ENCODE measurements at regions not wholly inside any gene's neighbourhood (a gene's known extent, or its start where the extent isn't known, plus 50 kb on each side); places are given as distances from the start of the nearest gene placed in this dataset.

GRCh38 chr2:195326537-195326936 is 330.5 kb upstream of the SLC39A10 start:
- TF ChIP-seq CTCF (IDR thresholded peaks at IDR 0.05; ENCODE audit: poor library complexity), result no peak
- no peak for TF ChIP-seq EZH2 (IDR thresholded peaks at IDR 0.05; ENCODE audit: borderline replicate concordance)
- TF ChIP-seq EZH2phosphoT487 (IDR thresholded peaks at IDR 0.05; ENCODE audit: low read depth, severe bottlenecking, unreplicated experiment), result no peak

Data from hepatocyte (in vitro differentiated cells).